HCEC 1CT (cell line): ENCODE measurements at regions not wholly inside any gene's neighbourhood (a gene's known extent, or its start where the extent isn't known, plus 50 kb on each side); places are given as distances from the start of the nearest gene placed in this dataset.

Source experiments
- DNase-seq: peaks from one replicate; pipeline ENCODE4 v3.0.0-alpha.2; 2017

- DNase-seq = peak; percentile 22
These were observed 96.0 kb upstream of the SLC44A1 start for GRCh38 chr9:105148328-105149006.

DNA sequence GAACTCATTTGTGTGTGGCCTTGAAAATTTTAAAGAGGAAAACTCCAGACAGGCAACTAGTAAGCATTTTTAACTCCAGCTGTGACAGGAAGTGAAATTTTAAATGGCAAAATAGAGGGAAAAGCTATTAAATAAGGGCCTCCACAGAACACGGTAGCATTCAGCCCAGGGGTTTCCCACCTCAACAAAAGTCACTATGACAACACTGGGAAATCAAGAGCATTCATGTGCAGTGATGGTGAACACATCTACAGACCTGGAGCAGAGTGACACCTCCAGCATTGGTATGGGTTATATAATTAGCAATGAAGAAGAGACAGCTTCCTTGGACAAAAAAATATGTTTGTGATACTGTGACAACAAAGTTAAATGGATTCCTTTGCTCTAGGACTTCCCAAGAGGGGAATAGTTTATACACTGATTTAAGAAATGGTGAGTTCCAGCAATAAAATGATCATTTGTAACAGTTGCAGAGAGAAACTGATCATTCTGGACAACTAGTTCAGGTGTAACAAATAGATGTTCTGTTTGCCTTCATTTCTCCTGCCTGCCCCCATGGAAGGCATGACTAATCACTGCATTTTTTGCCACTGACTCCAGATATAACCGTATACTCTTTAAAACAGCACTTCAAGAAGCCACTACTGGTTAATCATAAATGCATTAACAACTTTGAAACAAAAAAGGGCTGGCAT lies 93.3 kb upstream of the SLC44A1 start:
- peak; percentile 65 for DNase-seq

GRCh38 chr9:105151686-105151995 lies 92.8 kb upstream of the SLC44A1 start:
- no peak for DNase-seq

- DNase-seq = peak; percentile 56
These were observed 89.7 kb upstream of the SLC44A1 start for GRCh38 chr9:105154723-105155191.

- DNase-seq = peak; percentile 76
These were observed 87.3 kb upstream of the SLC44A1 start for GRCh38 chr9:105157171-105157583.

- DNase-seq = no peak
These were observed 86.4 kb upstream of the SLC44A1 start for GRCh38 chr9:105158020-105158419.

- DNase-seq = no peak
These were observed 85.6 kb upstream of the SLC44A1 start for GRCh38 chr9:105158898-105159297.

DNA sequence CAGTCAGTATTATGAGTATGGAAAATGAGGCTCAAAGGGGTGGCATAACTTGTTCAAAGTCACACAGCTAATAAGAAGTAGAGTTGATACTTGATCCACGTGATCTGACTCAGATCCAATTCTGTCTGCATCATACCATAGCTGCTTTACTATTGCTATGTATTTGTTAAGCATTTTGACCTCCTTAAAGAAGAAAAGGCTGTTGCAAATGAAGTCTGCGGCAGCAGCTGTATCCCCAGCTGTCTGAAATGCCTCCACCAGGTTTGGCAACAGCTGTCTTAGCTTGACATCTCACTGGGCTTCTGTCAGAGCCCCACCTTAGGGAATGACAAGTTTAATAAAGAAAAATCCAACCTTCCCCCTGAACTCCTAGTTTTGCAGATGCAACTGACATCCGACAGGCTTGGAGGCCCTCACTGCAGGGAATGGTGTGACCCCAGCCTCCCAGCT lies 75.6 kb upstream of the SLC44A1 start:
- peak; percentile 43 for DNase-seq

DNA sequence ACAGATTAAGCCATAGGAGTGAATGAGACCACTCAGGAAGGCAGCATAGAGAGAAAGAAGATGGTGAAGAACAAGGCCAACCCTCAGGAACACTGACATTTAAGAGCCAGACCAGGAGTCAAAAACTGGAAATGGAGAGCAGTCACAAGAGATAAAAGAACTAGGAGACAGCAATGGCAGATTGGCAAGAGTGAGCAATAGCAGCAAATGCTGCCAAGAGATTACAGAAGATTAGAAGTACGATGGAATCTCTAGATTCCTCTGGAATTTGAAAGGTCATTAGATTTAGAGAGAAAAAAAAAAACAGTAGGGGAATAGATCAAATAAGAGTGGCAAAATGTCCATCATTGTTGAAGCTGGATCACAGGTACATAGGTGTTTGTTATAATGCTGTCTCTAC lies 73.4 kb upstream of the SLC44A1 start:
- no peak for DNase-seq

GRCh38 chr9:105171589-105171988 lies 72.9 kb upstream of the SLC44A1 start:
- no peak for DNase-seq

DNA sequence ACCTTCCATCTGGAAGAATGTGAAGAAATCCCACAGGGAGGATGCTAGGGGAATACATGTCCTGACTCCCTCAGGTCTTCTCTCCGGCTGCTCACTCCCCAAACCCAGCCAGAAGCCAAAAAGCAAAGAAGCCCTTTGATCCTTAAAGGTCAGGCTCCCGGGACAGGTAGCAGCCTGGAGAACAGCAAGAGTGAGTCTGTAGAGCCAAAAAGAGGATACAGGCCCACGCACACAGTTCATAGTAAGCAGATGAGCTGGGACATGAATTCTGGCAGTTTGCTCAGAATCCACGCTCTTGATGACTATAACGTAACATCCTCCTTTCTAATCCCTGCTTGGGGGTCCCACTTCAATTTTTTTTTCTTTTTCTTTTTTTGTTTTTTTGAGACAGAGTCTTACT lies 72.0 kb upstream of the SLC44A1 start:
- DNase-seq = no peak

DNA sequence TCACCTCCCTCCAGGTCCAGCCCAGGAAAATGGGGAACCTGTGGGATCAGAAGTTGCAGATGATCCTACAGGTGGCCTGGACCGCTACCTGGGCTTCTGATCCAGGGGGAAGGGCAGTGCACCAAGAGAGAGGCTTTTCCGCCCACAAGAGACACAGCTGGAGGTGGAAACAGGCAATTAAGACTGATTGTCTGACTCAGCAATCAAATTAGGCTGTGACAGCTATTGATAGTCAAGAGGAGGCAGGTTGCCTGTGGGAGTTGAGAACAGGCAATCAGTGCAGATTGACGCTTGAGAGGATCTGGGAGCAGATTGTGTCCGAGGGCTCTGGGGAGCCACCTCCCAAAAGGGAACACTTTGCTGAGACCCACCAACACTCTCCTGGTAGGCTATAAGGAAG lies 71.1 kb upstream of the SLC44A1 start:
- DNase-seq = no peak

- no peak for DNase-seq
These were observed 70.6 kb upstream of the SLC44A1 start for GRCh38 chr9:105173826-105174225.

GRCh38 chr9:105176194-105176593 lies 68.3 kb upstream of the SLC44A1 start:
- no peak for DNase-seq

DNA sequence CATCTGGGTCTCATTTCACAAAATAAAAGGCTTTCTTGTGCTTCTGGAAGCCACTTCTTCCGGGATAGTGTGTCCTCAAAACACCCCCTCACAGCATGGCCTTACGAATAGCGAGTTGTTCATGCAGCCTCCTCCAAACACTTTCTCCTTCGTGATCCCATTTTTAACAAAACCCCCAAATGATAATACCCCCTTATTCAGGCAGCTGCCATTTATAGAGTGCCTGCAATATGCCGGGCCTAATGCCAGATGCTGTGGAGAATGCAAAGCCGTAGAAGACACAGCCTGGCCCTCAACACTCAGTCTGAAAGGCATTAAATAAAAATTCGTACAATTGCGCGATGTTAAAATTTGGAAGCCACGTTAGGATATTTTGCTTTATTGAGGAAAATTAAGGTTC lies 66.4 kb upstream of the SLC44A1 start:
- no peak for DNase-seq

GRCh38 chr9:105187781-105188180 lies 56.7 kb upstream of the SLC44A1 start:
- peak; percentile 75 for DNase-seq

DNA sequence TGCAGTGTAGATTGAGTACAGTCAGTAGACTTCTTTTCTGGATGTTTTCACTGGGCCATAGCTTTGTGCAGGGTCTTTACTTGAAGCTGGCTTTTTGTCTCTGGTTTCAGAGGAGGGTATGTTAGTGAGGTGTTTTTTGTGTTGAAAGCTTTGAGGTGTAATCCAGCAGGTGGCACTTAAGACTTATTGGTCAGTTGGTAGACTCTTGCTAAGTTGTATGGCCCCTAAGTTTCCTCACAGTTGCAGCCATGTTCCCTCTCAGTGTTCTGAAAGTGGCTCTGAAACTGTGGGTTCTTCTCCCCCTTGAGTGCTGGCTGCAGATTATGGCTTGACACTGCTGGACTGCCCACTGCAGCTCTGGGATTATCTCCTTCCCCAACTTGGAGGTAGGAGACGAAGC lies 55.7 kb upstream of the SLC44A1 start:
- peak; percentile 14 for DNase-seq

GRCh38 chr9:105191508-105192121 lies 52.8 kb upstream of the SLC44A1 start:
- no peak for DNase-seq

DNA sequence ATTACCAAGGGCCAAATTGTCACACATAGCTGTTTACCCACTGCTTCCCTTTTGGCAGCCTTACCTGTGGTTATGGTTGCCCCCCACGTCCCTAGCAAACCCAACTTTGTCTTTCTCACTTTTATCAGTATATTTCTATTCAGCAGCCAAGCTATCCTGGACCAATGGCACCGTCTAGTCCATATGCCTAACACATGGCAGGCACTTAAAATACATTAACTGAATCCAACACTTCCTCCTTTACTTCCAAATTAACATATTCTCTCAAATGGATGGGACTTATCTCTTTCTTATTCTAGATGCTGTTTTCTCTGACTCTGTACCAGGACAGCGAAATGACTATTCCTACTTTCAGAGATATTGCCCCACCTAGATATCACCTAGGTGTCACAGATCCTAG lies 50.9 kb upstream of the SLC44A1 start:
- DNase-seq = no peak

DNA sequence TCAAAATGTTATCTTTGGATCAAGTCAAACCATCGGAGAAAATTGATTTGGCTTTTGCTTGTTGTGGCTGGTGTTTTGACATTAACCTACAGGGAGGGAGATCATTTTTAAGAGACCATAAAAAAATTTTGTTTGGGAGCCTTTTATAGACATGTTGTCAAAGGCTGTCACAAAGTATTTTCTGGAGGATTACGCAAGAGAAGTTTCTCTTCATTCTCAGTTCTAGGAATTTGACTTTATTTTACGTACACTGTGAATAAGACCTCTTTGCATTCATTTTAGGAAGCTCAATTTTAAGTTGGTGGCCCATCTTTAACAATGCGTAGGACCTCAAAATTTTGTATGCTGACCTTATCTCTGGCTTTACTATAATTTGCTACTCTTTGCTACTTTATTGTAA lies 50.2 kb upstream of the SLC44A1 start:
- DNase-seq = no peak
